ENCODE measurements at regions not wholly inside any gene's neighbourhood (a gene's known extent, or its start where the extent isn't known, plus 50 kb on each side); places are given as distances from the start of the nearest gene placed in this dataset.
"Not testable (repeated sequence)": the region's sequence is repeated elsewhere in the genome, so short reads cannot be mapped to it uniquely, and the experiment has no call there.

DNA sequence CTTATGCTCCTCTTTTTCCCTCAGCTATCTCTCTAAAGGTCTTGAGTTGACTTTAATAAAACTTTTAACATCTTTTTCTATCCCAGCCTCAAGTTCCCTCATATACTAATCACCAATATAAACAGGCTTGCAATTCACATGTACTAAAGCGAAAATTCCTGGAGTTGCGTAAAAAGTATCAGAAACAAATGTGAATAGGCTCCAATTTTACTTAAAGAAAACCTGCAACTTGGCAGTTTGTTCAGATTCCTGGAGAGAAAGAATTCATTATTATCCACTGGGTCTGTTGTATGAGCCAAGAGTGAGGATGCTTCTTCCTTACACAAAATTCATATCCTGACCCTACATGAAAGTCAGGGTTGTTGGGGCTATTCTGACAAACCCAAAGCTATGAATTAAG is 384.2 kb downstream of the DTWD2 start:
- no peak for DNase-seq (ENCODE audit: low read depth)

DNA sequence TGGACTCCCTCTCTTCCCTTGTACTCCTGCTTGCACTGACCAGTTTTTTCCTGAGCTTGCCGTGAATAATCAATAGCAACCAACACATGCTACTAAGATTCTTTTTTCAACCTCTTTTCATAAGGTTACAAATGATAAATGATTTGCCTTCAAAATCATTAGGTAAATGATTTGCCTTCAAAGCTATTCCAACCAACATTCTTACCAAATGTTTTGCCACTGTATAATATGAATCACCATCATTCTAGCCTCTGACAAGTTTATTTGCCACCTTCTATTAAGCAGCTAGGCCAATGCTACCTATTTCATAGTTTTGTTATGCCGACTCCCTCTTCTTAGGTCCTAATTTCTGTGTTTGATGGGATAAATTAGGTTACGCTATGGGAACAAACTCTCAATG is 385.1 kb downstream of the DTWD2 start:
- no peak for DNase-seq (ENCODE audit: low read depth)

- DNase-seq (ENCODE audit: low read depth): no peak
Measured at GRCh38 chr5:118598311-118598710, 390.0 kb downstream of the DTWD2 start.

GRCh38 chr5:118597543-118597942 is 390.8 kb downstream of the DTWD2 start:
- no peak for DNase-seq (ENCODE audit: low read depth)

- no peak for DNase-seq (ENCODE audit: low read depth)
Measured at GRCh38 chr5:118596255-118596654, 392.1 kb downstream of the DTWD2 start.

GRCh38 chr5:118593003-118593328 is 395.4 kb downstream of the DTWD2 start:
- DNase-seq (ENCODE audit: low read depth): no peak

GRCh38 chr5:118592229-118593002 is 395.9 kb downstream of the DTWD2 start:
- no peak for DNase-seq (ENCODE audit: low read depth)

DNA sequence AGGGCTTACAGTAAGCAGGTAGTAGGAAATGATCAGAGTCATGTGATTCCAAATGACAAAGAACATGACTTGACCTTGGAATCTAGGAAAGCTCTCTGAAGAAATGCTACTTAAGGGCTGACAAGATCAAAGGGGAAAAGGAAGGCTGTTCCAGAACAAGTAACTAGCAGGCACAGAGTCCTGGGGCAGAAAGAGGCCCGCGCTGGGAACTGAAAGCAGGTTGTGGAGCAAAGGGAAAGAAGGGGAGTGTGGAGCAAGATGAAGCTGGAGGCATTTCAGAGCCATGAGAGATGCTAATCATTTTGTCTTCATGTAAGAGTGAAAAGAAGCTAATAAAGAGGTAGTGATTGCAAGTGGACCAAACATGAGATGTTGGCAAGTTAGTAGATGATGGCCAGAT is 397.5 kb downstream of the DTWD2 start:
- DNase-seq (ENCODE audit: low read depth): no peak

DNA sequence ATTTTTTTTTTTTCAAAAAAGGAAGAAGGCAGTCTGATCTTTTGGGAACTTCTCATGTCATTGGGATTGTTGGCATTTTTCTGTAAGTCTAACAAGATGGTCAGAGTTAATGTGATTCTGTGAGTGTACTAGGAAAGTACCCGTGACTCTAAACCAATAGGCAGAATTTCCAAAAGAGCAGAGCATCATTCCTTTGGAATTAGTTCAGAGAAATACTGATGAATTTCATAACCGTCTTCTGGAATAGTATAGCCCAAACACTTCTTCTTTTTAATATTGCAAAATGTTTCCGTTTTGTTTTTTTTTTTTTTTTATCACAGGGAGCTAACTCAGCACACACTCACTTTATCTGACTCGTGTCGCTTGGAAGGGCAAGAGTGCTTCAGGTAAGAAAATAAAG is 407.4 kb downstream of the DTWD2 start:
- DNase-seq (ENCODE audit: low read depth): no peak

DNA sequence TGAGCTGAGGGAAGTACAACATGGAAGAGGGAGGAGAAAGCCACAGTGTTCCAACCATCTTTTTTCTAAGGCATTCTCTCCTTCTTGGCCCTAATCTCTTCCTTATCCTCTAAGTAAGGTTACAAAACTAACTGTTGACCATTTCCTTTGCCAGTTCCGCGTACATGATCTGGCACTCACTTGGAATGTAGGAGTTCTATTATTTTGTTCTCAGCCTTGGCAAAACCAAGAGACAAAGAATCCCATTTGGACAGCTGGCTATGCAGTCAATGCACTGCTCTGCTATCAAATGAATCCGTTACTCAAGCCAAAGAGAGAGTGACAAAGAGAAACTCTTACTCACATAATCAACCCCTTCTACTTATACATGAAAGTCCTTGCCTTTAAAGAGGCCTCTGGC is 410.3 kb downstream of the DTWD2 start:
- no peak for DNase-seq (ENCODE audit: low read depth)

DNA sequence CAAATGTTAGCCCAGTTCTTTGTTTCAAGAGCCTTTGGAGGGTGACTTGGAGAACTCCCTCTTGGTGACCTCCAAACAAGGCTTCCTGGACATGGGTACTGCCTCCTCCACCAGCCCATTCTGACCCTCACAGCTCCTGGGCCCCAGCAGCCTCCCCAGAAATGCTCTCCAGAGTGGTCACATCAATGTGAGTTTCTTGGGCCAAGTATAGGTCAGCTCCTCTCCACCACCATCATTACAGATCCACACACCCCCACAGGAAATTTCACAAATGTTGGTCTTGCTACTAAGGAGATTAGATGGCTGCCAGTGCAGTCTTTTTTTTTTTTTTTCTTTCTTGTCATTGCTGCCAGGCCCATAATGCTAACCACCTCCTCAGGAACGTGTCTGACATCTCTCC is 410.7 kb downstream of the DTWD2 start:
- no peak for DNase-seq (ENCODE audit: low read depth)

DNA sequence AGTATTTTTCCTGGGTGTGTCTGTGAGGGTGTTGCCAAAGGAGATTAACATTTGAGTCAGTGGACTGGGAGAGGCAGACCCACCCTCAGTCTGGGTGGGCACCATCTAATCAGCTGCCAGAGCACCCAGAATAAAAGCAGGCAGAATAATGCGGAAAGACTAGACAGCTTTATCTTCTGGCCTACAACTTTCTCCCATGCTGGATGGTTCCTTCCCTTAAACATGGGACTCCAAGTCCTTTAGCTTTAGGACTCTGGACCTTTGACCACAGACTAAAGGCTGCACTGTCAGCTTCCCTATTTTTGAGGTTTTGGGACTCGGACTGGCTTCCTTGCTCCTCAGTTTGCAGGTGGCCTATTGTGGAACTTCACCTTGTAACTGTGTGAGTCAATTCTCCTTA is 418.1 kb downstream of the DTWD2 start:
- DNase-seq (ENCODE audit: low read depth): not testable (repeated sequence)

DNA sequence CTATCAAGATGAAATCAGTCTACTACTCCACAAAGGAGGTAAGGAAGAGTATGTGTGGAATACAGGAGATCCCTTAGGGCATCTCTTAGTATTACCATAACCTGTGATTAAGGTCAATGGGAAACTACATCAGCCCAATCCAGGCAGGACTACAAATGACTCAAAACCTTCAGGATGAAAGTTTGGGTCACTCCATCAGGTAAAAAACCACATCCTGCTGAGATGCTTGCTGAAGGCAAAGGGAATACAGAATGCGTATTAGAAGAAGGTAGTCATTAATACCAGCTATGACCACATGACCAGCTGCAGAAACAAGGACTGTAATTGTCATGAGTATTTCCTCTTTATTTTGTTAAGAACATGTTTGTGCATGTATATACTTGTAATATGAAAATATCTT is 418.8 kb downstream of the DTWD2 start:
- not testable (repeated sequence) for DNase-seq (ENCODE audit: low read depth)

DNA sequence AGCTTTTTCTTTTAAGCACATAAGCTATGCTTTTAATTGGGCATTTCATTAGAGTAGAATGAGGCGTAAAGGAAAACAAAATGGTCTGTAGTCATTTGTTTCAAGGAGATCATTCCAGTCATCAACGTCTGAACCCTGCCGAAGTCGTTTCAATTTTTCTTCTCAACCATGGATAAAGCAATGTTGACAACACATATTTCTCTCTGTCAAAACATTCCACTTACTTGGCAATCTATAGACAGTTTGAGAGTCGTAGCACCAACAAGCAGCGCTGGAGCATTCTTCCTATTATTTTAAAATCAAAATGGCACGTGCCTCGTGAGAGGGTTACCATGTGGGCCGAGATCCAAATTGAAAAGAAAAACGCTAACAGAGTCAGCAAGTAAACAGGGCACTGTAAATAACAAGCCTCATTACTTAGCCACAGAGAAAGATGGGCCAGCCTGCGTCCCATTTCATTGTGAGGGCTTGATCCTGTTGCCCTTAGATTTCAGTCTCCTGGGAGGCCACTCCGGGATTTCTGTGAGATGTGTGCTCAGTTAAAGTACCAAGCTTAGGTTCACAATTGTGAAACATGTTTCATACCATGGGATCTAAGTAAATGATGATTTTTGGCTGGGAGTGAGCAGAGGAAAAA is 422.9 kb downstream of the DTWD2 start:
- DNase-seq (ENCODE audit: low read depth): no peak

GRCh38 chr5:118561971-118562370 is 426.4 kb downstream of the DTWD2 start:
- DNase-seq (ENCODE audit: low read depth): no peak

DNA sequence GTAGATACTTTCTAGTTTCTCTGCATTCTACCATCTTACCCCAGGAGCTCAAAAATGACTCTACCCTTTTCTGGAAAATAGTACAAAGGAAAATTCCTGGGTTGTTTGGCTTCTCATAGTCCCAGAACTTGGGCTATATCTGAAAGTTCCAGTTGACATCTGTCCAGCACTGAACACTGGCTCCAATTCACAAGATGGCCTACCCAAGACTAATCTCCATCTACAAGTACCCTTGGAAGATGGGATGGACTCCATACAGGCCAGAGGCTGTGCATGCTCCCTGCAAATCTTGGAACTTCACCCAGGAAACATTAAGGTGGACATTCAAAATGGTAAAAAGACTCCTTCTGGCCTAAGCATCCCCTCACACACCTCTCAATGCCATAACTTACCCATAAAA is 427.1 kb downstream of the DTWD2 start:
- DNase-seq (ENCODE audit: low read depth): no peak

GRCh38 chr5:118558871-118559270 is 429.5 kb downstream of the DTWD2 start:
- DNase-seq (ENCODE audit: low read depth): no peak

- DNase-seq (ENCODE audit: low read depth): no peak
Measured at GRCh38 chr5:118557251-118557661, 431.1 kb downstream of the DTWD2 start.

DNA sequence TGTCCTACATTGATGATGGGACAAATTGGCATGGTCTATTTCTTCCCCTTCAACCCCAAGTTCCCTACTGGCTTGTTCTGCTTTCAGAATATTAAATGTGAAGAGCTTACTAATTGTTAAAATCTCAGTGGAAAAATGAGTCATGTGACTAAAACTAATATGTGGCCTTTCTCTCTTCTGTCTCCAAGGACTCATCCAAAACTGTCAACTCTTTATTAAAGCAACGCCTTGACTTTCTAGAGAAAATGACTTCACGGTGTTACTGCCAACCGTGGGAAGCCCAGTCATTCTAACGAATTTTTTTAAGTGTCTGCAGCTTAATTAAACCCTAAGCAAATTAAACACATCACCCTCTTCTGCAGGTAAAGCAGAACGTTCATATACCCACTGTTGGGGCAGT is 431.6 kb downstream of the DTWD2 start:
- no peak for DNase-seq (ENCODE audit: low read depth)

GRCh38 chr5:118555727-118556126 is 432.6 kb downstream of the DTWD2 start:
- DNase-seq (ENCODE audit: low read depth): no peak

- no peak for DNase-seq (ENCODE audit: low read depth)
Measured at GRCh38 chr5:118554981-118555380, 433.4 kb downstream of the DTWD2 start.

GRCh38 chr5:118554241-118554640 is 434.1 kb downstream of the DTWD2 start:
- no peak for DNase-seq (ENCODE audit: low read depth)

DNA sequence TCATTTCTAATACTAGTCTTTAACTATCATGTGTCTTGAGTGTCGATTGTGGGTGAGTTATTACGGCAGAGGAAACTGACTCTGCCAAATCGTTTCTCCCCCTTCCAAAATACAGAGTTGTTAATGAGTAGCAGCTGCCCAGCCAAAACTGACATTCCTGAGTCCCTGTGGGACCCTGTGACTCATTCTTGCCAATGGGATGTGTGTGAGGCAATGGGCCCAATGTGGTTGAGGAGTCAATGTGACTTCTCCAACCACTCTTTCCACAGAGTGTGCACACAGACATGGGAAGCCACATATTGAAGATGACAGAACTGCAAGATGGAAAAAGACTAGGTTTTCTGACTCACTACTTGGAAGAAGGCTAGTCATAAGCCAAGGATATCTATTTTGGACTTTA is 434.7 kb downstream of the DTWD2 start:
- no peak for DNase-seq (ENCODE audit: low read depth)

DNA sequence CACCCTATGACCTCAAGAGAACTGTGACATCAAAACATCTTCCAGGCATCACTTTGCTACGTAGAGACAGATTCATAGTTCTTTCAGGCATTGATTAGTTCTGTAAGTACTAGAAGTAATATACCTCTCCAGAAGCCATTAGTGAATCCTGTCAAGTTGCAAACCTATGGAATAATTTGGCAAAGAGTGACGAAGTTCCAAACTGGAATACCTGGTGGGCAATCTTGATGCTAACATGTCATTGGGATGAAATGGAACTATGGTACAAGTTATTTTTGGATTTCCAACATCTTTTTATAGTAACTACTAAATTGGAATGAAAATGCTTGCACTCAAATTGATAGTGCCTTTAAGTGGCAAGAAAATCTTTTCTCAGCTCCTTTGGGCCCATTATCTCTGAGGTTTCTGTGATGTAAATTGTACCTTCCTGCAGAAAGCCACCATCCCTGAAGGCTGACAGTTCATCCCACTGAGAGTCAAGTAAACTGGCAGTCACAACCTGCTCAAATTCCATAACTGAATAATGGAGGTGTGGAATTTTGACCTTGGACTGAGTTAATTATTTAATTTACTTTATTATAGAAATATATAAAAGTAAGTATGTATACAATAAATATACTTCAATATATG is 435.5 kb downstream of the DTWD2 start:
- no peak for DNase-seq (ENCODE audit: low read depth)

Measured in CMK (cell line).